ENCODE measurements at regions not wholly inside any gene's neighbourhood (a gene's known extent, or its start where the extent isn't known, plus 50 kb on each side); places are given as distances from the start of the nearest gene placed in this dataset.

DNA sequence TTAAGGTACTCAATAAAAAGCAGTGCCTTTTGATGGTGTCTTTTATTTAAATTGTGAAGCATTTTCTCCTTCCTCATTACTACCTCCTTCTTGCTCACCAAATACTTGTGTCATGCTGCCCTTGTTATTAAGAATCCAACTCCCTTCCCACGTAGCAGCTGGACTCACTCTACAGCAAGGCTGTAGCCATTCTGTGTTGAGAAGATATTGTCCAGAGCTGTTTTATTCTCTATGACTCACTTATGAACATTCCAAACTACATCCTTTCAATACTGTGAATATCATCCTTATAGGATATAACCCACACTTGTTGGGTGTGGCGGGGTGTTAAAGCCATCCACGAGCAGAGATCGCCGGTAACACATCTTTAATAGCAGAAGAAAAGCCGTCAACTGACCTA lies 1671.5 kb upstream of the SLC10A2 start:
- H3K4me1 ChIP-seq (ENCODE audit: control insufficient read depth, insufficient read depth, low read length), result no peaks in the 10 kb centered on the region
- H3K27me3 ChIP-seq (ENCODE audit: control insufficient read depth, insufficient read depth, low read length, poor library complexity, severe bottlenecking), result peaks cover 15% of the 10 kb centered on the region
- no peak for DNase-seq
- H3K9me3 Mint-ChIP-seq, result no peaks in the 10 kb centered on the region
- no peak overlapping the region for H3K4me3 ChIP-seq (ENCODE audit: low read length)
- no peaks in the 10 kb centered on the region for H3K36me3 ChIP-seq (ENCODE audit: control insufficient read depth, insufficient read depth, low read length)
- no peak overlapping the region for H3K27ac ChIP-seq (ENCODE audit: low read depth, low read length)
- H3K27ac Mint-ChIP-seq, result no peak overlapping the region
- H3K36me3 Mint-ChIP-seq (ENCODE audit: low read depth), result no peaks in the 10 kb centered on the region
- 86 to 92% methylated on average over 6 of the region's 6 CpGs for WGBS, 2 experiments (ENCODE audit: insufficient coverage in 1 of 2, insufficient read length in 1 of 2)
- H3K4me1 Mint-ChIP-seq, result peaks cover 4% of the 10 kb centered on the region
- no peaks in the 10 kb centered on the region for H3K27me3 Mint-ChIP-seq (ENCODE audit: insufficient read depth)
- TF ChIP-seq, protein P1, sequence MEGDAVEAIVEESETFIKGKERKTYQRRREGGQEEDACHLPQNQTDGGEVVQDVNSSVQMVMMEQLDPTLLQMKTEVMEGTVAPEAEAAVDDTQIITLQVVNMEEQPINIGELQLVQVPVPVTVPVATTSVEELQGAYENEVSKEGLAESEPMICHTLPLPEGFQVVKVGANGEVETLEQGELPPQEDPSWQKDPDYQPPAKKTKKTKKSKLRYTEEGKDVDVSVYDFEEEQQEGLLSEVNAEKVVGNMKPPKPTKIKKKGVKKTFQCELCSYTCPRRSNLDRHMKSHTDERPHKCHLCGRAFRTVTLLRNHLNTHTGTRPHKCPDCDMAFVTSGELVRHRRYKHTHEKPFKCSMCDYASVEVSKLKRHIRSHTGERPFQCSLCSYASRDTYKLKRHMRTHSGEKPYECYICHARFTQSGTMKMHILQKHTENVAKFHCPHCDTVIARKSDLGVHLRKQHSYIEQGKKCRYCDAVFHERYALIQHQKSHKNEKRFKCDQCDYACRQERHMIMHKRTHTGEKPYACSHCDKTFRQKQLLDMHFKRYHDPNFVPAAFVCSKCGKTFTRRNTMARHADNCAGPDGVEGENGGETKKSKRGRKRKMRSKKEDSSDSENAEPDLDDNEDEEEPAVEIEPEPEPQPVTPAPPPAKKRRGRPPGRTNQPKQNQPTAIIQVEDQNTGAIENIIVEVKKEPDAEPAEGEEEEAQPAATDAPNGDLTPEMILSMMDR (conservative IDR thresholded peaks at IDR 0.05), result no peak
- no peak overlapping the region for H3K4me3 Mint-ChIP-seq
- H3K9me3 ChIP-seq (ENCODE audit: control insufficient read depth, low read length), result no peaks in the 10 kb centered on the region
- no peak overlapping the region for H3K9ac ChIP-seq (ENCODE audit: extremely low read depth, low read length, poor library complexity, severe bottlenecking)

DNA sequence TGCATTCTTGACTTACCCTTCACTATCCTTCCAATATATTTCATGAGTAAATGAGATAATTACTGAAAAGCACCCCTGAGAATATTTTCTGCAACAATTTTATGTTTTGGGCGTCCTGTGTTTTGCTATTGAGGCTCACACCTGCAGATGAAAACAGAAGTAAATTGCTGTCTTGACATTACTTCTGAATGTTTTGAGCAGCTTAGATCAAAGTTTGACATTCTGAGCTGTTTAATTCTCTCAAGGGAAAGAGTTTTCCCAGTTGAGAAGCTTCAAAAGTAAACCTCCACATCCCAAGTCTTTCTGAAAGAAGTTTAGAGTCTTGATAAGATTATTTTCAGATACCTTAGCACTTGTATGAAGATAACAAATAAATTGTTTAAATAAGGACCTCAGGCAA lies 1667.2 kb upstream of the SLC10A2 start:
- TF ChIP-seq, protein P1 (conservative IDR thresholded peaks at IDR 0.05), result no peak
- 77 to 83% methylated on average over 1 of the region's 1 CpG for WGBS, 2 experiments (ENCODE audit: insufficient coverage in 1 of 2, insufficient read length in 1 of 2)
- peaks cover 23% of the 10 kb centered on the region for H3K27me3 ChIP-seq (ENCODE audit: control insufficient read depth, insufficient read depth, low read length, poor library complexity, severe bottlenecking)
- H3K9me3 ChIP-seq (ENCODE audit: control insufficient read depth, low read length), result no peaks in the 10 kb centered on the region
- H3K4me3 ChIP-seq (ENCODE audit: low read length), result no peak overlapping the region
- no peak overlapping the region for H3K4me3 Mint-ChIP-seq
- no peaks in the 10 kb centered on the region for H3K4me1 ChIP-seq (ENCODE audit: control insufficient read depth, insufficient read depth, low read length)
- H3K36me3 ChIP-seq (ENCODE audit: control insufficient read depth, insufficient read depth, low read length), result no peaks in the 10 kb centered on the region
- H3K27ac ChIP-seq (ENCODE audit: low read depth, low read length), result no peak overlapping the region
- no peaks in the 10 kb centered on the region for H3K36me3 Mint-ChIP-seq (ENCODE audit: low read depth)
- H3K27ac Mint-ChIP-seq, result no peak overlapping the region
- peaks cover 3% of the 10 kb centered on the region for H3K27me3 Mint-ChIP-seq (ENCODE audit: insufficient read depth)
- H3K9ac ChIP-seq (ENCODE audit: extremely low read depth, low read length, poor library complexity, severe bottlenecking), result no peak overlapping the region
- peaks cover 4% of the 10 kb centered on the region for H3K4me1 Mint-ChIP-seq
- DNase-seq, result no peak
- no peaks in the 10 kb centered on the region for H3K9me3 Mint-ChIP-seq

DNA sequence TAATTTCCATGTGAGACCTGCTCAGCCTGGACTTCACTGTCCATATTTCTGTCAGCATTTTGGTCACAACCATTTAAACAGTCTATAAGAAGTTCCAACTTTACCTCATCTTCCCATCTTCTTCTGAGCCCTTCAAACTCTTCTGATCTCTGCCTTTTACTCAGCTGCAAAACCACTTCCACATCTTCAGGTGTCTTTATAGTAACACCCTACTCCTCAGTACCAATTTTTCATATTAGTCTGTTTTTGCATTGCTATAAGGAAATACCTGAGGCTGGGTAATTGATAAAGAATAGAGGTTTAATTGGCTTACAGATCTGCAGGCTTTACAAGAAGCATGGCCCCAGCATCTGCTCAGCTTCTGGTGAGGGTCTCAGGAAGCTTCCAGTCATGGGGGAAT lies 1648.9 kb upstream of the SLC10A2 start:
- H3K36me3 ChIP-seq (ENCODE audit: control insufficient read depth, insufficient read depth, low read length), result no peaks in the 10 kb centered on the region
- no peak overlapping the region for H3K27ac Mint-ChIP-seq
- no peak for DNase-seq
- TF ChIP-seq, protein P1 (conservative IDR thresholded peaks at IDR 0.05), result no peak
- H3K9me3 ChIP-seq (ENCODE audit: control insufficient read depth, low read length), result no peaks in the 10 kb centered on the region
- H3K27me3 Mint-ChIP-seq (ENCODE audit: insufficient read depth), result no peaks in the 10 kb centered on the region
- no peak overlapping the region for H3K4me3 ChIP-seq (ENCODE audit: low read length)
- H3K36me3 Mint-ChIP-seq (ENCODE audit: low read depth), result no peaks in the 10 kb centered on the region
- H3K4me1 ChIP-seq (ENCODE audit: control insufficient read depth, insufficient read depth, low read length), result no peaks in the 10 kb centered on the region
- no peak overlapping the region for H3K27ac ChIP-seq (ENCODE audit: low read depth, low read length)
- no peaks in the 10 kb centered on the region for H3K27me3 ChIP-seq (ENCODE audit: control insufficient read depth, insufficient read depth, low read length, poor library complexity, severe bottlenecking)
- H3K9ac ChIP-seq (ENCODE audit: extremely low read depth, low read length, poor library complexity, severe bottlenecking), result no peak overlapping the region
- no peaks in the 10 kb centered on the region for H3K4me1 Mint-ChIP-seq
- no peak overlapping the region for H3K4me3 Mint-ChIP-seq
- no peaks in the 10 kb centered on the region for H3K9me3 Mint-ChIP-seq

Data from endodermal cell (in vitro differentiated cells).